Peyer's patch (tissue), 4 donors: ENCODE measurements at regions not wholly inside any gene's neighbourhood (a gene's known extent, or its start where the extent isn't known, plus 50 kb on each side); places are given as distances from the start of the nearest gene placed in this dataset.

Experiments used
- POLR2A ChIP-seq, 2 donors: fragments of 450-650 bp; IDR thresholded peaks; one replicate each; pipeline ENCODE4 v1.5.1; 2017; ENCODE audit warnings: antibody characterized with exemption in 2 of 2, mild to moderate bottlenecking in 2 of 2, moderate library complexity in 2 of 2
- TF ChIP-seq, protein P1 (sequence below), 6 experiments: fragments of 450-650 bp in 4 of 6; fragments of 200-600 bp in 2 of 6; sonication (generic) in 1 of 6; IDR thresholded peaks; one replicate each; pipeline ENCODE4 v1.5.1; 2017 to 2019; ENCODE audit warnings: antibody characterized with exemption in 6 of 6, mild to moderate bottlenecking in 3 of 6, moderate library complexity in 1 of 6

DNA sequence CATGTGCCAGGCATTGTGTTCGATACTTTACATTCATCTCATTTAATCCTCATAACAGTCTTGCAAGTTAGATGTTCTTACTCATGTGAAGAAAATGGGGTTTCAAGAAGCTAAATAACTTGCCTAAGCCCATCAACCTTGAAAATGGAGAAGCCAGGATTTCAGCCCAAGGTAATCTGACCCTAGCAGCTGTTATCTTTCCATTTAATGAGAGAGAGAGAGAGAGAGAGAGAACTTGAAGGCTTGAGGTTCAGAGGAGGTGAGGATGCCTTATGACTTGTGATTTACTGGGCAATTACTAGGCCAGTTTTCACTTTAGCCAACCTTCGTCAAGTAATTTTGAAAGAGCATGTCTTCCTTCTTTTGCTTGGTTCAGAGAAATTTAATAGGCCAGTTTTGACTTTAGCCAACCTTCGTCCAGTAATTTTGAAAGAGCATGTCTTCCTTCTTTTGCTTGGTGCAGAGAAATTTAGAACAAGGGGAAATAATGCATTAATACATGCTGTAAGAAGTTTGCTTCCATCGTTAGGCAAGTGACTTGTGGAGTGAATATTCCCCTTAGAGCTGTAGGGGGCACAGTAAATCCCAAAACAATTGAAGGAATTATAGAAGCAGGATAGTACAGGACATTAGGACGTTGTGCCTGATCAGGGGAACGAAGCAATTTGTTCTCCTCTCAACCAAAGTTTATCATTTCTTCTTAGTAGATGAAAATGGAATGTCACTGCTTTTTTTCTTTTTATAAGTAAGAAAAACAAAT, 143.0 kb upstream of the BMPER start:
- no peak for TF ChIP-seq POLR2A (IDR thresholded peaks at IDR 0.05)
- TF ChIP-seq, protein P1, sequence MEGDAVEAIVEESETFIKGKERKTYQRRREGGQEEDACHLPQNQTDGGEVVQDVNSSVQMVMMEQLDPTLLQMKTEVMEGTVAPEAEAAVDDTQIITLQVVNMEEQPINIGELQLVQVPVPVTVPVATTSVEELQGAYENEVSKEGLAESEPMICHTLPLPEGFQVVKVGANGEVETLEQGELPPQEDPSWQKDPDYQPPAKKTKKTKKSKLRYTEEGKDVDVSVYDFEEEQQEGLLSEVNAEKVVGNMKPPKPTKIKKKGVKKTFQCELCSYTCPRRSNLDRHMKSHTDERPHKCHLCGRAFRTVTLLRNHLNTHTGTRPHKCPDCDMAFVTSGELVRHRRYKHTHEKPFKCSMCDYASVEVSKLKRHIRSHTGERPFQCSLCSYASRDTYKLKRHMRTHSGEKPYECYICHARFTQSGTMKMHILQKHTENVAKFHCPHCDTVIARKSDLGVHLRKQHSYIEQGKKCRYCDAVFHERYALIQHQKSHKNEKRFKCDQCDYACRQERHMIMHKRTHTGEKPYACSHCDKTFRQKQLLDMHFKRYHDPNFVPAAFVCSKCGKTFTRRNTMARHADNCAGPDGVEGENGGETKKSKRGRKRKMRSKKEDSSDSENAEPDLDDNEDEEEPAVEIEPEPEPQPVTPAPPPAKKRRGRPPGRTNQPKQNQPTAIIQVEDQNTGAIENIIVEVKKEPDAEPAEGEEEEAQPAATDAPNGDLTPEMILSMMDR (IDR thresholded peaks at IDR 0.05) = no peak
